ENCODE measurements at regions not wholly inside any gene's neighbourhood (a gene's known extent, or its start where the extent isn't known, plus 50 kb on each side); places are given as distances from the start of the nearest gene placed in this dataset.
"Not testable (repeated sequence)": the region's sequence is repeated elsewhere in the genome, so short reads cannot be mapped to it uniquely, and the experiment has no call there.

DNA sequence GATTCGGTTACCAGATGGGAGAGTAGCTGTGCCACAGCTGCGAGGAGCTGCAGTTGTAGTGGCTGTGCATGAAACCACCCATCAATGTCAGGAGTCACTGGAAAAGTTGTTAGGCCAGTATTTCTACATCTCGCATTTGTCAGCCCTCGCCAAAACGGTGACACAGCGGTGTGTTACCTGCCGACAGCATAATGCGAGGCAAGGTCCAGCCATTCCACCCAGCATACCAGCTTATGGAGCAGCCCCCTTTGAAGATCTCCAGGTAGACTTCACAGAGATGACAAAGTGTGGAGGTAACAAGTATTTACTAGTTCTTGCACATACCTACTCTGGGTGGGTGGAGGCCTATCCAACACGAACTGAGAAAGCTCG lies 82.8 kb upstream of the TANC1 start:
- not testable (repeated sequence) for TF ChIP-seq POLR2A (IDR thresholded peaks at IDR 0.05)
- TF ChIP-seq, protein P1, sequence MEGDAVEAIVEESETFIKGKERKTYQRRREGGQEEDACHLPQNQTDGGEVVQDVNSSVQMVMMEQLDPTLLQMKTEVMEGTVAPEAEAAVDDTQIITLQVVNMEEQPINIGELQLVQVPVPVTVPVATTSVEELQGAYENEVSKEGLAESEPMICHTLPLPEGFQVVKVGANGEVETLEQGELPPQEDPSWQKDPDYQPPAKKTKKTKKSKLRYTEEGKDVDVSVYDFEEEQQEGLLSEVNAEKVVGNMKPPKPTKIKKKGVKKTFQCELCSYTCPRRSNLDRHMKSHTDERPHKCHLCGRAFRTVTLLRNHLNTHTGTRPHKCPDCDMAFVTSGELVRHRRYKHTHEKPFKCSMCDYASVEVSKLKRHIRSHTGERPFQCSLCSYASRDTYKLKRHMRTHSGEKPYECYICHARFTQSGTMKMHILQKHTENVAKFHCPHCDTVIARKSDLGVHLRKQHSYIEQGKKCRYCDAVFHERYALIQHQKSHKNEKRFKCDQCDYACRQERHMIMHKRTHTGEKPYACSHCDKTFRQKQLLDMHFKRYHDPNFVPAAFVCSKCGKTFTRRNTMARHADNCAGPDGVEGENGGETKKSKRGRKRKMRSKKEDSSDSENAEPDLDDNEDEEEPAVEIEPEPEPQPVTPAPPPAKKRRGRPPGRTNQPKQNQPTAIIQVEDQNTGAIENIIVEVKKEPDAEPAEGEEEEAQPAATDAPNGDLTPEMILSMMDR (IDR thresholded peaks at IDR 0.05): not testable (repeated sequence)
